ENCODE measurements at regions not wholly inside any gene's neighbourhood (a gene's known extent, or its start where the extent isn't known, plus 50 kb on each side); places are given as distances from the start of the nearest gene placed in this dataset.

GRCh38 chr6:71444222-71444621, 155.6 kb downstream of the OGFRL1 start:
- Histone ChIP-seq H3K4me3 (ENCODE audit: low read length) (no peak overlapping the region), H3K27ac (ENCODE audit: low read depth, low read length) (no peak overlapping the region), H3K27me3 (ENCODE audit: control insufficient read depth, insufficient read depth, low read length, poor library complexity, severe bottlenecking) (no peaks in the 10 kb centered on the region), H3K36me3 (ENCODE audit: control insufficient read depth, insufficient read depth, low read length) (no peaks in the 10 kb centered on the region), H3K4me1 (ENCODE audit: control insufficient read depth, insufficient read depth, low read length) (no peaks in the 10 kb centered on the region), H3K9me3 (ENCODE audit: control insufficient read depth, low read length) (peaks cover 4% of the 10 kb centered on the region), H3K9ac (ENCODE audit: extremely low read depth, low read length, poor library complexity, severe bottlenecking) (no peak overlapping the region)
- no peaks in the 10 kb centered on the region for H3K4me1 Mint-ChIP-seq
- TF ChIP-seq, protein P1, sequence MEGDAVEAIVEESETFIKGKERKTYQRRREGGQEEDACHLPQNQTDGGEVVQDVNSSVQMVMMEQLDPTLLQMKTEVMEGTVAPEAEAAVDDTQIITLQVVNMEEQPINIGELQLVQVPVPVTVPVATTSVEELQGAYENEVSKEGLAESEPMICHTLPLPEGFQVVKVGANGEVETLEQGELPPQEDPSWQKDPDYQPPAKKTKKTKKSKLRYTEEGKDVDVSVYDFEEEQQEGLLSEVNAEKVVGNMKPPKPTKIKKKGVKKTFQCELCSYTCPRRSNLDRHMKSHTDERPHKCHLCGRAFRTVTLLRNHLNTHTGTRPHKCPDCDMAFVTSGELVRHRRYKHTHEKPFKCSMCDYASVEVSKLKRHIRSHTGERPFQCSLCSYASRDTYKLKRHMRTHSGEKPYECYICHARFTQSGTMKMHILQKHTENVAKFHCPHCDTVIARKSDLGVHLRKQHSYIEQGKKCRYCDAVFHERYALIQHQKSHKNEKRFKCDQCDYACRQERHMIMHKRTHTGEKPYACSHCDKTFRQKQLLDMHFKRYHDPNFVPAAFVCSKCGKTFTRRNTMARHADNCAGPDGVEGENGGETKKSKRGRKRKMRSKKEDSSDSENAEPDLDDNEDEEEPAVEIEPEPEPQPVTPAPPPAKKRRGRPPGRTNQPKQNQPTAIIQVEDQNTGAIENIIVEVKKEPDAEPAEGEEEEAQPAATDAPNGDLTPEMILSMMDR (conservative IDR thresholded peaks at IDR 0.05): peak; percentile 17
- no peak overlapping the region for H3K27ac Mint-ChIP-seq
- no peak for DNase-seq
- H3K4me3 Mint-ChIP-seq: no peak overlapping the region
- H3K36me3 Mint-ChIP-seq (ENCODE audit: low read depth): no peaks in the 10 kb centered on the region
- H3K9me3 Mint-ChIP-seq: peaks cover 19% of the 10 kb centered on the region
- no peaks in the 10 kb centered on the region for H3K27me3 Mint-ChIP-seq (ENCODE audit: insufficient read depth)
- 91 to 100% methylated on average over 1 to 4 of the region's 4 CpGs for WGBS, 2 experiments (ENCODE audit: insufficient coverage in 1 of 2, insufficient read length in 1 of 2)

DNA sequence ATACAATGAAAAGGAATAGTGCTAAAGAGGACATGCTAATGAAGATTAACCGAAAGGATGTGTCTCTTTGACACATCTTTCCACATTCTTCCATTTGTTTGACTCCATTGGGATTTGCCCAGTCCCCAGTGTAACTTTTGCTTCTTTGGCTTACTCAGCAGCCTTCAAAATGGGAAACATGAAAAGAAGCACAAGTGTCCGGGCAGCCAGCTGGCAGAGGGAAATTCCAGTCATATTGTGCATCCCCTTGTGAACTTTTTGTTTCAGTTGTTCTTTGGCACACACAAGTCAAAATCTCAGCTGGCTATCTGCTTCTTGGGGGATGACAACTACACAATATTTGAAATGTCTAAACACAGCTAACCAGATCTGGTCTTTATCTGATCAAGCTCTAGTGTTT, 157.4 kb downstream of the OGFRL1 start:
- H3K4me3 ChIP-seq (ENCODE audit: low read length): no peak overlapping the region
- Mint-ChIP-seq H3K36me3 (ENCODE audit: low read depth) (no peaks in the 10 kb centered on the region), H3K27me3 (ENCODE audit: insufficient read depth) (no peaks in the 10 kb centered on the region), H3K4me3 (no peak overlapping the region), H3K4me1 (no peaks in the 10 kb centered on the region), H3K27ac (no peak overlapping the region), H3K9me3 (peaks cover under 1% of the 10 kb centered on the region)
- H3K27ac ChIP-seq (ENCODE audit: low read depth, low read length): peak overlapping the region; percentile 1
- H3K4me1 ChIP-seq (ENCODE audit: control insufficient read depth, insufficient read depth, low read length): no peaks in the 10 kb centered on the region
- no peak overlapping the region for H3K9ac ChIP-seq (ENCODE audit: extremely low read depth, low read length, poor library complexity, severe bottlenecking)
- TF ChIP-seq, protein P1 (conservative IDR thresholded peaks at IDR 0.05): no peak
- no peaks in the 10 kb centered on the region for H3K27me3 ChIP-seq (ENCODE audit: control insufficient read depth, insufficient read depth, low read length, poor library complexity, severe bottlenecking)
- WGBS, 2 experiments (ENCODE audit: insufficient coverage in 1 of 2, insufficient read length in 1 of 2): 79 to 88% methylated on average over 2 of the region's 2 CpGs
- H3K36me3 ChIP-seq (ENCODE audit: control insufficient read depth, insufficient read depth, low read length): no peaks in the 10 kb centered on the region
- no peaks in the 10 kb centered on the region for H3K9me3 ChIP-seq (ENCODE audit: control insufficient read depth, low read length)
- no peak for DNase-seq

DNA sequence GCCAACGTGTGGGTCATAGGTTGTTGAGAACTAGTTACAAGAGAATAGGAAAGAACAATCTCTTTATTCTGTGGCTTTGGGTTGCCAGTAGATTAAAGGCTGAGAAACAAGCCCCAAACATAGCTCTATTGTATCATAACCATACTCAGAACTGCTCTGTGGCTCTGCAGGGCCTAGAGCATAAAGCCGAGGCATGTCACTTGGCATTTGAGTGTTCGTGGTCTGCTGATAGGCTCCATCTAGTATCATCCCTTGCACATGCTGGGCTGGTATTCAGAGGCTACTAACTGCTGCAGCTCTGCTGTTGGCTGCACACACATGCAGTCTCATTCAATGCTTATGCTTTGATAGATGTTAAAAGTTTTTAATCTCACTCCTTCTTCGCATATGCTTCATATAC, 157.9 kb downstream of the OGFRL1 start:
- no peaks in the 10 kb centered on the region for H3K4me1 Mint-ChIP-seq
- Histone ChIP-seq H3K9me3 (ENCODE audit: control insufficient read depth, low read length) (no peaks in the 10 kb centered on the region), H3K36me3 (ENCODE audit: control insufficient read depth, insufficient read depth, low read length) (no peaks in the 10 kb centered on the region), H3K27ac (ENCODE audit: low read depth, low read length) (peak overlapping the region; percentile 1), H3K9ac (ENCODE audit: extremely low read depth, low read length, poor library complexity, severe bottlenecking) (no peak overlapping the region), H3K4me3 (ENCODE audit: low read length) (no peak overlapping the region), H3K27me3 (ENCODE audit: control insufficient read depth, insufficient read depth, low read length, poor library complexity, severe bottlenecking) (no peaks in the 10 kb centered on the region), H3K4me1 (ENCODE audit: control insufficient read depth, insufficient read depth, low read length) (no peaks in the 10 kb centered on the region)
- H3K27ac Mint-ChIP-seq: no peak overlapping the region
- no peak overlapping the region for H3K4me3 Mint-ChIP-seq
- DNase-seq: no peak
- H3K36me3 Mint-ChIP-seq (ENCODE audit: low read depth): no peaks in the 10 kb centered on the region
- H3K9me3 Mint-ChIP-seq: no peaks in the 10 kb centered on the region
- H3K27me3 Mint-ChIP-seq (ENCODE audit: insufficient read depth): no peaks in the 10 kb centered on the region
- 91 to 100% methylated on average over 2 to 4 of the region's 4 CpGs for WGBS, 2 experiments (ENCODE audit: insufficient coverage in 1 of 2, insufficient read length in 1 of 2)
- TF ChIP-seq, protein P1 (conservative IDR thresholded peaks at IDR 0.05): no peak
